HG02623 (cell line): ENCODE measurements at regions not wholly inside any gene's neighbourhood (a gene's known extent, or its start where the extent isn't known, plus 50 kb on each side); places are given as distances from the start of the nearest gene placed in this dataset.
A peak's percentile ranks its signal among the peaks of the same experiment; 100 is the strongest.

Experiments used
- ATAC-seq: cut with Tn5 transposase; IDR thresholded peaks from one replicate; pipeline ENCODE4 v1.9.1; 2021; ENCODE audit warnings: moderate library complexity; ENCODE audit not compliant: unreplicated experiment

GRCh38 chrX:22650691-22651090, 349.1 kb upstream of the DDX53 start:
- ATAC-seq = no peak

GRCh38 chrX:22652596-22652995, 347.2 kb upstream of the DDX53 start:
- ATAC-seq = no peak

- ATAC-seq = no peak
These were observed 339.0 kb upstream of the DDX53 start for GRCh38 chrX:22660756-22661155.

GRCh38 chrX:22662776-22663175, 337.0 kb upstream of the DDX53 start:
- no peak for ATAC-seq

- no peak for ATAC-seq
These were observed 334.9 kb upstream of the DDX53 start for GRCh38 chrX:22664826-22665225.

- no peak for ATAC-seq
These were observed 333.9 kb upstream of the DDX53 start for GRCh38 chrX:22665818-22666217.

GRCh38 chrX:22666441-22666840, 333.3 kb upstream of the DDX53 start:
- ATAC-seq = no peak

GRCh38 chrX:22674932-22675331, 324.8 kb upstream of the DDX53 start:
- no peak for ATAC-seq

GRCh38 chrX:22686138-22686541, 313.6 kb upstream of the DDX53 start:
- ATAC-seq = no peak

- ATAC-seq = no peak
These were observed 310.5 kb upstream of the DDX53 start for GRCh38 chrX:22689290-22689689.

GRCh38 chrX:22690116-22690515, 309.6 kb upstream of the DDX53 start:
- ATAC-seq = no peak

GRCh38 chrX:22691966-22692565, 307.7 kb upstream of the DDX53 start:
- no peak for ATAC-seq

GRCh38 chrX:22698151-22698550, 301.6 kb upstream of the DDX53 start:
- no peak for ATAC-seq

GRCh38 chrX:22699581-22700091, 300.1 kb upstream of the DDX53 start:
- no peak for ATAC-seq

- no peak for ATAC-seq
These were observed 286.8 kb upstream of the DDX53 start for GRCh38 chrX:22712942-22713341.

- no peak for ATAC-seq
These were observed 269.2 kb upstream of the DDX53 start for GRCh38 chrX:22730542-22730941.

- no peak for ATAC-seq
These were observed 262.2 kb upstream of the DDX53 start for GRCh38 chrX:22737541-22737940.

GRCh38 chrX:22739276-22739675, 260.5 kb upstream of the DDX53 start:
- no peak for ATAC-seq

- no peak for ATAC-seq
These were observed 258.9 kb upstream of the DDX53 start for GRCh38 chrX:22740836-22741235.

- no peak for ATAC-seq
These were observed 257.6 kb upstream of the DDX53 start for GRCh38 chrX:22742174-22742573.

GRCh38 chrX:22746081-22746480, 253.7 kb upstream of the DDX53 start:
- ATAC-seq = no peak

GRCh38 chrX:22748093-22748999, 251.4 kb upstream of the DDX53 start:
- peak; percentile 60 for ATAC-seq
